Mesothelial cell of epicardium (in vitro differentiated cells): ENCODE measurements at regions not wholly inside any gene's neighbourhood (a gene's known extent, or its start where the extent isn't known, plus 50 kb on each side); places are given as distances from the start of the nearest gene placed in this dataset.

Experiments used
- DNase-seq, 2 experiments: peaks; one replicate each; pipeline ENCODE4 v3.0.0; 2021; ENCODE audit warnings: low spot score in 2 of 2; ENCODE audit not compliant: unreplicated experiment in 2 of 2
- H3K27ac Mint-ChIP-seq: 2 replicates; pipeline ENCODE4 v1.8.0; 2021; ENCODE audit warnings: mixed read lengths
- H3K27me3 Mint-ChIP-seq: 2 replicates; pipeline ENCODE4 v1.8.0; 2021; ENCODE audit warnings: low read depth, mixed read lengths
- H3K36me3 Mint-ChIP-seq: 2 replicates; pipeline ENCODE4 v1.8.0; 2021; ENCODE audit warnings: mixed read lengths
- H3K4me1 Mint-ChIP-seq: 2 replicates; pipeline ENCODE4 v1.8.0; 2021; ENCODE audit warnings: mixed read lengths
- H3K4me3 Mint-ChIP-seq: 2 replicates; pipeline ENCODE4 v1.8.0; 2021; ENCODE audit warnings: mild to moderate bottlenecking, moderate library complexity, mixed read lengths
- H3K9me3 Mint-ChIP-seq: 2 replicates; pipeline ENCODE4 v1.8.0; 2021; ENCODE audit warnings: mixed read lengths
- TF ChIP-seq, protein P1 (sequence below): fragments of 200-600 bp; sonication (generic); IDR thresholded peaks from one replicate; pipeline ENCODE4 v1.5.0; 2021; ENCODE audit warnings: antibody characterized with exemption; ENCODE audit not compliant: unreplicated experiment

DNA sequence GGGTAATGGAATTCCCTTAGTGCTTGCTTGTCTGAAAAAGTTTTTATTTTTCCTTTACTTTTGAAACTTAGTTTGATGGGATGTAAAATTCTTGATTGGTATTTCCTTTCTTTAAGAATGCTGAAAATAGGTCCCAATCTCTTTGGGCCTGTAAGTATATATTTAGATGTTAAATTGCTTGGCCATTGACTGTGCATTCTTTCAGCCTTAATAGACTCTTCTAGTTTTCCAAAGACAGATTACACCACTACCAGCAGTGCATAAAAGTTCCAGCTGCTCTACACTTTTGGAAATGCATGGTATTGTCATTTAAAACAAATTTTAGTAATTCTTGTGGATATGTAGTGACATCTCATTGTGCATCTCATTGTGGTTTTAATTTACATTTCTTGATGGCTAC is 464.8 kb upstream of the USP24 start:
- no peak for DNase-seq
- Mint-ChIP-seq H3K27me3 (no peaks in the 10 kb centered on the region), H3K36me3 (peaks cover 7% of the 10 kb centered on the region), H3K27ac (no peak overlapping the region), H3K4me3 (no peak overlapping the region), H3K9me3 (peaks cover 22% of the 10 kb centered on the region), H3K4me1 (no peaks in the 10 kb centered on the region)
- TF ChIP-seq, protein P1, sequence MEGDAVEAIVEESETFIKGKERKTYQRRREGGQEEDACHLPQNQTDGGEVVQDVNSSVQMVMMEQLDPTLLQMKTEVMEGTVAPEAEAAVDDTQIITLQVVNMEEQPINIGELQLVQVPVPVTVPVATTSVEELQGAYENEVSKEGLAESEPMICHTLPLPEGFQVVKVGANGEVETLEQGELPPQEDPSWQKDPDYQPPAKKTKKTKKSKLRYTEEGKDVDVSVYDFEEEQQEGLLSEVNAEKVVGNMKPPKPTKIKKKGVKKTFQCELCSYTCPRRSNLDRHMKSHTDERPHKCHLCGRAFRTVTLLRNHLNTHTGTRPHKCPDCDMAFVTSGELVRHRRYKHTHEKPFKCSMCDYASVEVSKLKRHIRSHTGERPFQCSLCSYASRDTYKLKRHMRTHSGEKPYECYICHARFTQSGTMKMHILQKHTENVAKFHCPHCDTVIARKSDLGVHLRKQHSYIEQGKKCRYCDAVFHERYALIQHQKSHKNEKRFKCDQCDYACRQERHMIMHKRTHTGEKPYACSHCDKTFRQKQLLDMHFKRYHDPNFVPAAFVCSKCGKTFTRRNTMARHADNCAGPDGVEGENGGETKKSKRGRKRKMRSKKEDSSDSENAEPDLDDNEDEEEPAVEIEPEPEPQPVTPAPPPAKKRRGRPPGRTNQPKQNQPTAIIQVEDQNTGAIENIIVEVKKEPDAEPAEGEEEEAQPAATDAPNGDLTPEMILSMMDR, result no peak

DNA sequence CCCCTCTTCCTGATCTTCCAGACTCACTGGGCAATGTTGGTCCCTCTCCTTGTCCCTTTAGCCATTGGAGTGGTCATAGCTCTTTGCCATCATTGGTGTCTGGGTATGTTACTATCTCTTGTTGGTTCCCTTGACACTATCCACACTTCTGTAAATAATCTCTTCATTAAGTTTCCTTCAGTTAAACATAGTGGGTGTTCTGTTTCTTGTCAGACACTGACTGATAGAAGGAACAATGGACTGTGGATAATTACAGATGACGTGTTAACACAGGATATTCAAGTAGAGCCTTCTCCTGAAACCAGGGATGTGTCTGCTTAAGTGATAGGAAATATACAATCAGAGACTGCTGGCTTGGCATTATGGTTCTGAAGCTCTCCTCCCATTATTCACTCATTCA is 458.3 kb upstream of the USP24 start:
- Mint-ChIP-seq H3K27me3 (no peaks in the 10 kb centered on the region), H3K4me1 (peaks cover 30% of the 10 kb centered on the region), H3K9me3 (peaks cover 9% of the 10 kb centered on the region), H3K4me3 (no peak overlapping the region), H3K36me3 (peaks cover 4% of the 10 kb centered on the region), H3K27ac (no peak overlapping the region)
- no peak for DNase-seq
- TF ChIP-seq, protein P1, result no peak

GRCh38 chr1:55670331-55671082 is 455.3 kb upstream of the USP24 start:
- Mint-ChIP-seq H3K4me1 (peaks cover 30% of the 10 kb centered on the region), H3K9me3 (no peaks in the 10 kb centered on the region), H3K4me3 (no peak overlapping the region), H3K27ac (peak overlapping the region; percentile 21), H3K36me3 (no peaks in the 10 kb centered on the region), H3K27me3 (no peaks in the 10 kb centered on the region)
- TF ChIP-seq, protein P1, result no peak
- no peak for DNase-seq

DNA sequence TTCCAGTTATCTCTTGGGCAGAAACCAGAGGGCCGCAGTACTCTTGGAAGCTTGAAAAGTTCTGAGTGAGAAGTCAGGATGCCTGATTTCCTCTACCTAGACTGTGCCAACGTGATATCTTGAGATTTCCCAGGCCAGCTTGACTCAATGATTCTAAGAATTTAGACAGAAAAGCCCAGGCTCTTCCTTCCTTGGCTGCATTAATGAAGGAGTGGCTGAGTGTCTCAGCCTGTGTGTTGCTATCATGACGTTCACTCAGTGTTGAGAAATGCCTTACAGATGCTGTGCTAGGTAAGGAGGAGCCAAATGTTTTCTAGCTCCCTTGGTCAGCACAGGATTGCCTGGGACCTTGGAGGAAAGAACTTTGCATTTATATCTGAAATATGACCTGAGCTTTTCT is 454.1 kb upstream of the USP24 start:
- Mint-ChIP-seq H3K27ac (peak overlapping the region; percentile 54), H3K4me3 (no peak overlapping the region), H3K36me3 (no peaks in the 10 kb centered on the region), H3K27me3 (no peaks in the 10 kb centered on the region), H3K9me3 (no peaks in the 10 kb centered on the region), H3K4me1 (peaks cover 30% of the 10 kb centered on the region)
- no peak for DNase-seq
- TF ChIP-seq, protein P1, result no peak

DNA sequence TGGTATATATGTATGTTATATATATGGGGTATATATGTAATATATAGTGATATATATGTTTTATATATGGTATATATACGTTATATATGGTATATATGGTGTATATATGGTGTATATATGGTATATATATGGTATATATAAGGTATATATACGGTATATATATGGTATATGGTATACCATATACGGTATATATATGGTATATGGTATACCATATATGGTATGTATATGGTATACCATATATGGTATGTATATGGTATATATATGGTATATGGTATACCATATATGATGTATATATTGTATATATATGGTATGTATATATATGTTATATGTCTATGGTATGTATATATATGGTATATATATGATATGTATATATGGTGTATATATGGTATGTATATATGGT is 447.7 kb upstream of the USP24 start:
- Mint-ChIP-seq H3K27me3 (no peaks in the 10 kb centered on the region), H3K4me1 (peaks cover 7% of the 10 kb centered on the region), H3K27ac (no peak overlapping the region), H3K9me3 (peaks cover 15% of the 10 kb centered on the region), H3K36me3 (no peaks in the 10 kb centered on the region), H3K4me3 (no peak overlapping the region)
- TF ChIP-seq, protein P1, result no peak
- DNase-seq, result no peak
